SK-N-SH (cell line): ENCODE measurements at regions not wholly inside any gene's neighbourhood (a gene's known extent, or its start where the extent isn't known, plus 50 kb on each side); places are given as distances from the start of the nearest gene placed in this dataset.

ENCODE experiments used
- CTCF ChIA-PET: fragments of 300-600, 350-600 bp; formaldehyde crosslinking; extraction: SDS; loops from one replicate; lab custom pipeline; 2021; lab: Yijun Ruan, JAX
- POLR2A ChIA-PET: fragments of 350-600 bp; sonication (Branson Sonifier 250); formaldehyde crosslinking; extraction: SDS; loops from one replicate; lab custom pipeline; 2020; ENCODE audit warnings: antibody characterized with exemption, inconsistent platforms; lab: Yijun Ruan, JAX
- DNase-seq: peaks from one replicate; pipeline ENCODE4 v3.0.0; 2012
- H2AFZ ChIP-seq: fragments of 200-600 bp; sonication (generic); 2 replicates; pipeline ENCODE4 v1.8.1; 2016; ENCODE audit warnings: antibody characterized with exemption, mild to moderate bottlenecking, low read depth
- H3F3A ChIP-seq: fragments of 200-600 bp; sonication (generic); replicated peaks from 2 replicates; pipeline ENCODE3; 2016; ENCODE audit warnings: antibody characterized with exemption, mild to moderate bottlenecking; ENCODE audit not compliant: insufficient read depth
- H3K27ac ChIP-seq, 2 experiments: fragments of 200-500 bp in 1 of 2; fragments of 200-600 bp in 1 of 2; sonication (Bioruptor generic) in 1 of 2; sonication (generic), shearing (Covaris generic) in 1 of 2; 2 replicates each; pipeline versions ENCODE4 v1.5.1 to v1.6.1; 2014 to 2016; ENCODE audit warnings: low read depth in 2 of 2, inconsistent platforms in 1 of 2, low read length in 1 of 2, mild to moderate bottlenecking in 1 of 2, mixed read lengths in 1 of 2
- H3K27me3 ChIP-seq: fragments of 200-600 bp; sonication (generic), shearing (Covaris generic); 2 replicates; pipeline ENCODE4 v1.6.1; 2016; ENCODE audit warnings: mixed run types; ENCODE audit not compliant: insufficient read depth
- H3K36me3 ChIP-seq, 2 experiments: fragments of 200-500 bp in 1 of 2; fragments of 200-600 bp in 1 of 2; sonication (Bioruptor generic) in 1 of 2; sonication (generic) in 1 of 2; replicated peaks in 1 of 2; 2 replicates each; pipeline versions ENCODE3 to v1.5.1; 2014 to 2016; ENCODE audit warnings: low read length in 1 of 2, mild to moderate bottlenecking in 1 of 2; ENCODE audit not compliant: insufficient read depth in 2 of 2, control insufficient read depth in 1 of 2
- H3K4me1 ChIP-seq, 2 experiments: fragments of 200-500 bp in 1 of 2; fragments of 200-600 bp in 1 of 2; sonication (Bioruptor generic) in 1 of 2; sonication (generic), shearing (Covaris generic) in 1 of 2; 2 replicates each; pipeline versions ENCODE4 v1.5.1 to v1.6.1; 2014 to 2016; ENCODE audit warnings: low read depth in 1 of 2, low read length in 1 of 2, mixed run types in 1 of 2; ENCODE audit not compliant: insufficient read depth in 2 of 2, control insufficient read depth in 1 of 2
- H3K4me2 ChIP-seq: fragments of 200-600 bp; sonication (generic), shearing (Covaris generic); 2 replicates; pipeline ENCODE4 v1.6.1; 2017; ENCODE audit warnings: mixed run types
- H3K4me3 ChIP-seq, 2 experiments: fragments of 200-500 bp in 1 of 2; fragments of 200-600 bp in 1 of 2; sonication (Bioruptor generic) in 1 of 2; sonication (generic), shearing (Covaris generic) in 1 of 2; 2 replicates each; pipeline versions ENCODE4 v1.5.1 to v1.8.1; 2014 to 2016; ENCODE audit warnings: low read depth in 2 of 2, inconsistent platforms in 1 of 2, low read length in 1 of 2, mild to moderate bottlenecking in 1 of 2, mixed read lengths in 1 of 2, moderate library complexity in 1 of 2
- H3K79me2 ChIP-seq: fragments of 200-600 bp; sonication (generic); 2 replicates; pipeline ENCODE4 v1.8.1; 2017; ENCODE audit warnings: mild to moderate bottlenecking; ENCODE audit not compliant: insufficient read depth
- H3K9ac ChIP-seq: fragments of 200-600 bp; sonication (generic); 2 replicates; pipeline ENCODE4 v1.6.1; 2017; ENCODE audit warnings: mixed run types
- H3K9me2 ChIP-seq: fragments of 200-600 bp; sonication (generic); 2 replicates; pipeline ENCODE4 v1.6.1; 2017; ENCODE audit warnings: mixed run types
- H3K9me3 ChIP-seq: fragments of 200-600 bp; sonication (generic); 2 replicates; pipeline ENCODE4 v1.6.1; 2017; ENCODE audit warnings: mixed run types, mild to moderate bottlenecking, moderate library complexity
- H4K20me1 ChIP-seq: fragments of 200-600 bp; sonication (generic); 2 replicates; pipeline ENCODE4 v1.6.1; 2017; ENCODE audit warnings: mild to moderate bottlenecking, mixed run types; ENCODE audit not compliant: insufficient read depth
- CHD2 ChIP-seq: fragments of 150-350 bp; IDR thresholded peaks from 2 replicates; pipeline ENCODE4 v1.6.1; 2018; ENCODE audit warnings: low read length; ENCODE audit not compliant: partially characterized antibody
- EP300 ChIP-seq, 2 experiments: IDR thresholded peaks; 2 replicates each; pipeline versions ENCODE4 v1.4.0 to v1.6.1; 2012; ENCODE audit warnings: borderline replicate concordance in 1 of 2, low read depth in 1 of 2, low read length in 1 of 2
- FOXJ3 ChIP-seq: sonication (generic); formaldehyde crosslinking; IDR thresholded peaks from 2 replicates; pipeline ENCODE4 v1.5.1; 2020; ENCODE audit warnings: mild to moderate bottlenecking, missing genetic modification reagents
- GABPA ChIP-seq: IDR thresholded peaks from 2 replicates; pipeline ENCODE4 v1.4.0; 2012; ENCODE audit warnings: low read depth, mild to moderate bottlenecking
- JUND ChIP-seq: IDR thresholded peaks from 2 replicates; pipeline ENCODE4 v1.4.0; 2012
- NFIC ChIP-seq: IDR thresholded peaks from 2 replicates; pipeline ENCODE4 v1.4.0; 2012; ENCODE audit warnings: borderline replicate concordance
- NRF1 ChIP-seq: IDR thresholded peaks from 2 replicates; pipeline ENCODE4 v1.6.1; 2012; ENCODE audit warnings: low read depth, mild to moderate bottlenecking, low read length
- PBX3 ChIP-seq: IDR thresholded peaks from 2 replicates; pipeline ENCODE4; 2012
- RCOR1 ChIP-seq: fragments of 150-350 bp; IDR thresholded peaks from 2 replicates; pipeline ENCODE4 v1.6.1; 2017; ENCODE audit warnings: antibody characterized with exemption, low read length
- SIN3A ChIP-seq: IDR thresholded peaks from 2 replicates; pipeline ENCODE4 v1.6.1; 2012; ENCODE audit warnings: low read depth, mild to moderate bottlenecking, low read length, moderate library complexity, borderline replicate concordance
- SMC3 ChIP-seq: IDR thresholded peaks from 2 replicates; pipeline ENCODE4 v1.6.1; 2012; ENCODE audit warnings: low read depth, low read length, improper control_type of control experiment
- TCF12 ChIP-seq: IDR thresholded peaks from 2 replicates; pipeline ENCODE4 v1.4.0; 2012
- USF2 ChIP-seq: fragments of 150-350 bp; IDR thresholded peaks from 2 replicates; pipeline ENCODE4 v1.6.1; 2017; ENCODE audit warnings: antibody characterized with exemption, low read length, low read depth, borderline replicate concordance
- YY1 ChIP-seq: IDR thresholded peaks from 2 replicates; pipeline ENCODE4 v1.4.0; 2012; ENCODE audit warnings: low read depth, mild to moderate bottlenecking
- WGBS: methylation state at CpG from one replicate; pipeline ENCODE4 v1.1.6; 2017; ENCODE audit warnings: low lambda C conversion rate; 5-methylcytosine and 5-hydroxymethylcytosine counted together
- TF ChIP-seq, protein P1 (sequence below): fragments of 200-600 bp; sonication (generic); IDR thresholded peaks from 2 replicates; pipeline ENCODE4 v1.6.1; 2017; ENCODE audit warnings: antibody characterized with exemption, mild to moderate bottlenecking, moderate library complexity
- TF ChIP-seq, protein P2 (sequence below): IDR thresholded peaks from 2 replicates; pipeline ENCODE4 v1.4.0; 2012; ENCODE audit warnings: low read depth, borderline replicate concordance

DNA sequence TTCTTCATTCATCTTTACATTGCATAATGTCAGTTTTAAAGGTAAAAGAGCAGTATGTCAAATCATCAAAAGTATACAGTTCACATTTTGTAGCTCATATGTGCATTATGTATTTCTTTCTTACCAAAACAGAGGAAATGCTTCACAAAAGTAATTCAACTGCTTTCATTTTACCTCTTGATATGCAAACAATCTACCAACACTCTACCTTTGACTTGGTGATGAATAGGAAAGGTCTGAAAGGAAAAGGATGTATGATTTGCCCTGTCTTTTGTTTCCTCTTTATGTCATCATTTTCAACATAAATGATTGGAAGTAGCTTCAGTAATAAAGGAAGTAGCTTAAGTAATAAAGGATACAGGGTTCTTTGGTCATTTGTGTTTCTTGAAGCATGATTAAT, 846.7 kb downstream of the NXPH1 start (continued):
- TF ChIP-seq, protein P1, sequence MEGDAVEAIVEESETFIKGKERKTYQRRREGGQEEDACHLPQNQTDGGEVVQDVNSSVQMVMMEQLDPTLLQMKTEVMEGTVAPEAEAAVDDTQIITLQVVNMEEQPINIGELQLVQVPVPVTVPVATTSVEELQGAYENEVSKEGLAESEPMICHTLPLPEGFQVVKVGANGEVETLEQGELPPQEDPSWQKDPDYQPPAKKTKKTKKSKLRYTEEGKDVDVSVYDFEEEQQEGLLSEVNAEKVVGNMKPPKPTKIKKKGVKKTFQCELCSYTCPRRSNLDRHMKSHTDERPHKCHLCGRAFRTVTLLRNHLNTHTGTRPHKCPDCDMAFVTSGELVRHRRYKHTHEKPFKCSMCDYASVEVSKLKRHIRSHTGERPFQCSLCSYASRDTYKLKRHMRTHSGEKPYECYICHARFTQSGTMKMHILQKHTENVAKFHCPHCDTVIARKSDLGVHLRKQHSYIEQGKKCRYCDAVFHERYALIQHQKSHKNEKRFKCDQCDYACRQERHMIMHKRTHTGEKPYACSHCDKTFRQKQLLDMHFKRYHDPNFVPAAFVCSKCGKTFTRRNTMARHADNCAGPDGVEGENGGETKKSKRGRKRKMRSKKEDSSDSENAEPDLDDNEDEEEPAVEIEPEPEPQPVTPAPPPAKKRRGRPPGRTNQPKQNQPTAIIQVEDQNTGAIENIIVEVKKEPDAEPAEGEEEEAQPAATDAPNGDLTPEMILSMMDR, result no peak
- TF ChIP-seq RCOR1, result no peak
- TF ChIP-seq EP300 (IDR thresholded peaks at IDR 0.05; ENCODE audit: borderline replicate concordance in 1 of 2, low read depth in 1 of 2, low read length in 1 of 2), result no peak
- TF ChIP-seq NRF1, result no peak

GRCh38 chr7:9283246-9283645, 849.8 kb downstream of the NXPH1 start:
- H3K27ac ChIP-seq, result no peak overlapping the region

More at GRCh38 chr7:9283246-9283645, 849.8 kb downstream of the NXPH1 start:
- H3K27me3 ChIP-seq, result no peaks in the 10 kb centered on the region
- no peaks in the 10 kb centered on the region for H3K4me1 ChIP-seq
- H3K9me3 ChIP-seq, result no peaks in the 10 kb centered on the region; the same call in none of the 2 replicates
- no peak overlapping the region for H3K4me3 ChIP-seq
- no peaks in the 10 kb centered on the region for H3F3A ChIP-seq
- 44% methylated on average over 2 of the region's 2 CpGs for WGBS
- CTCF ChIA-PET, result no interaction called here
- H3K9me2 ChIP-seq, result no peaks in the 10 kb centered on the region
- H4K20me1 ChIP-seq, result no peaks in the 10 kb centered on the region
- no peaks in the 10 kb centered on the region for H3K36me3 ChIP-seq
- H3K79me2 ChIP-seq, result no peaks in the 10 kb centered on the region
- no peak overlapping the region for H3K9ac ChIP-seq
- no peak overlapping the region for H2AFZ ChIP-seq
- H3K4me2 ChIP-seq, result no peak overlapping the region
- no peak for DNase-seq
- POLR2A ChIA-PET, result no interaction called here
- TF ChIP-seq PBX3 (no peak), CHD2 (no peak), USF2 (no peak), JUND (no peak), TCF12 (no peak), SMC3 (no peak), SIN3A (no peak), YY1 (no peak), NFIC (no peak), FOXJ3 (CRISPR knock-in tag) (no peak), RCOR1 (no peak), GABPA (no peak)
- TF ChIP-seq, protein P2, sequence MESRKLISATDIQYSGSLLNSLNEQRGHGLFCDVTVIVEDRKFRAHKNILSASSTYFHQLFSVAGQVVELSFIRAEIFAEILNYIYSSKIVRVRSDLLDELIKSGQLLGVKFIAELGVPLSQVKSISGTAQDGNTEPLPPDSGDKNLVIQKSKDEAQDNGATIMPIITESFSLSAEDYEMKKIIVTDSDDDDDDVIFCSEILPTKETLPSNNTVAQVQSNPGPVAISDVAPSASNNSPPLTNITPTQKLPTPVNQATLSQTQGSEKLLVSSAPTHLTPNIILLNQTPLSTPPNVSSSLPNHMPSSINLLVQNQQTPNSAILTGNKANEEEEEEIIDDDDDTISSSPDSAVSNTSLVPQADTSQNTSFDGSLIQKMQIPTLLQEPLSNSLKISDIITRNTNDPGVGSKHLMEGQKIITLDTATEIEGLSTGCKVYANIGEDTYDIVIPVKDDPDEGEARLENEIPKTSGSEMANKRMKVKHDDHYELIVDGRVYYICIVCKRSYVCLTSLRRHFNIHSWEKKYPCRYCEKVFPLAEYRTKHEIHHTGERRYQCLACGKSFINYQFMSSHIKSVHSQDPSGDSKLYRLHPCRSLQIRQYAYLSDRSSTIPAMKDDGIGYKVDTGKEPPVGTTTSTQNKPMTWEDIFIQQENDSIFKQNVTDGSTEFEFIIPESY, result no peak
- TF ChIP-seq, protein P1, result no peak
